NCI-H82 treated with DMSO at 0.1 percent for 48 hours (cell line): ENCODE measurements at regions not wholly inside any gene's neighbourhood (a gene's known extent, or its start where the extent isn't known, plus 50 kb on each side); places are given as distances from the start of the nearest gene placed in this dataset.

Experiments used
- DNase-seq: peaks from one replicate; lab custom pipeline; 2025; ENCODE audit not compliant: unreplicated experiment; lab: John Stamatoyannopoulos, UW

GRCh38 chr3:150172356-150172755 lies 201.7 kb upstream of the PFN2 start:
- DNase-seq: no peak

DNA sequence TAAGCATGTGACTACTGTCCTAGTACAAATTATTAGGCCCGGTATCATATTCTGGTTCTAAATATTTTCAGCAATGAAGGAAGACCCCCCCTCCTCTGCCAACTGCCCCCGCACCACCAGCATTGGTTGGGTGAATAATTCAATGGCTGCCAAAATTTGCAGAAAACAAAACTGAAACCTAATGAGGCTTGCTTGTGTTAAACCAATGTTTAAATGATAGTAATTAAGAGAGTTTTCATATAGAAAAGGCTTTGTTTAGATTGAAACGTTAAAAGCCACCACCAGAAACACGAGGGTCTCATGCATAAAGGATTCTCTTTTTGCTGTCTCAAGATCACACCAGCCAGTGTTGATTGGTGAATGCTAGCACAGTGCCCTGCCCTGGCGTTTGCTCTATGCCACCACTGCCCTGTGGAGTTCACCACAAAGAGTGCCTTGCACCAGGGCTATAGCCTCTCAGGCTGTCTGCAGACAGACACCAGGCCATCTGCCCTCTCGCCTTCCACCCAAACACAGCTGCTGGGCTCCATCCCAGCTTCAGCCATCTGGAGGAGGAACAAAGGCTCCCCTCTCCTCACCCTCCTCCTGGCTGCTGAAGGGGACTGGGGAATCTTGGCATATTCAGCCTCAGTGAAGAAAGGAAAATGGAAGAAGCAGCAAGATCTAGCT lies 200.3 kb upstream of the PFN2 start:
- DNase-seq: peak; percentile 82

DNA sequence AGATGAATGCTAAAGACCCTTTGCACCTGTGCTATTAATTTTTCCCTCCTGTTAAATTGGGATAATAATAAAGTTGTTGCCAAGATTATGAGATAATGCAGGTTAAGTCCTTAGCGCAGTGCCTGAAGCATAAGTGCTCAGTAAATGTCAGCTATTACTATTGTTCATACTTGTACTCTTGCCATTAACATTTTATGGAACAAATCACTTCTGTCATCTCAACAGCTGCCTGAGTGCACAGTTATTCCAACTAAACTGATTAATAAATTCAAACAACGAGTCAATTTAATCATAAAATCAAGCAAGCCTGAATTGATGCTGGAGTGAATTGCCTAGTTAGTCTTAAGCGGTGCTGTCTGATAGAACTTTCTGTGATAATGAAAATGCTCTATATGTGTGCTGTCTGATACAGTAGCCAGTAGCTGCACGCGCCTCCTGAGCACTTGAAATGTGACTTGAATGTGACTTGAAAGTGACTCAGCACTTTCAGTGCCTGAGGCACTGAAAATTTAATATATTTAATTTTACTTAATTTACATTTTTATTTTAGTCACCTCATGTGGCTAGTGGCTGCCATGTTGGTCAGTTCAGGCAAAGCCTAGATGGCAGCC lies 198.7 kb upstream of the PFN2 start:
- DNase-seq: no peak

DNA sequence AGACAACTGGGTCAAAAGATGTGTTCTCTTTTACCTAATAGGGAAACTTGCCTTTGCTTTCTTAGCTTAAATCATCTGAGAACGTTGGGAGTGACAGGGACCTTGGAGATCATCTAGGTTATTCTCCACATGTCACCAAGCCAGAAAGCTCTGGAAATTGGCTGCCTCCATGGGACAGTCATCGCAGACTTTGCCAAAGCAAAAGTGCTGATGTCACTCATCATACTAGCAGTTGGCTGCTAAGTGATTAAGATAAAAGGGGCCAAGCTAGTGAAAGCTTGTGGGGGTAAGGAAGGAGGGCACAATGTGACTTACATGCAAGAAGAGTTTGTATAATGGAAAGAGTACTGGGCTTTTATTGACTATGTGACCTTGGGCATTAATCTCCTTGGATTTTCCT lies 198.0 kb upstream of the PFN2 start:
- DNase-seq: no peak

DNA sequence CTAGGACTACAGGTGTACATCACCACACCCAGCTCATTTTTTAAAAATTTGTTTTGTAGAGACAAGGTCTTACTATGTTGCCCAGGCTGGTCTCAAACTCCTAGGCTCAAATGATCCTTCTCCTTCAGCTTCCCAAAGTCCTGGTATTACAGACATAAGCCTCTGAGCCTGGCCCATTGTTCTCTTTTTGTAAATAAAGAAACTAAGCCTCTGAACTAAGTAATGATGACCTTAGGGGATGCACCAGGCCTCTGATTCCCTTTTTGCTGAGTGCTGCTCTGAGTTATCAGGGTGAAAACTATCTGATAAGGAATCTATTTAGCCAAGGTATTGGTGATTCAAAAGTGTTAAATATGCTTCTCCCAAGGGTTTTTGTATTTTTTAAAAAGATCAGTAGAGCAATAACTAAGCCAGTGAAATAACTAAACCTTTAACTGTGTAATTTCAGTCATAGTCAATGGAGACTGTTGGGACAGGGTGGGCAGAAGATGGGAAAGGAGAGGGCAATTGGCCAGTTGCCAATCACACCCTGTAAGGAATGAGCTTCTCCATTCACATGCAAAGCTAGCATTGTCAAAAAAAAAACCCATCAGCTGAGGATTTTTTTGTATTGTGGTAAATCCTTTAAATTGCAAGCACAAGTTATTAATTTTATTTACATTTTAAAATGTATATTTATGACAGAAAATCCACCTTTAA lies 194.8 kb upstream of the PFN2 start:
- no peak for DNase-seq

- DNase-seq: no peak
These were observed 190.3 kb upstream of the PFN2 start for GRCh38 chr3:150161011-150161410.

DNA sequence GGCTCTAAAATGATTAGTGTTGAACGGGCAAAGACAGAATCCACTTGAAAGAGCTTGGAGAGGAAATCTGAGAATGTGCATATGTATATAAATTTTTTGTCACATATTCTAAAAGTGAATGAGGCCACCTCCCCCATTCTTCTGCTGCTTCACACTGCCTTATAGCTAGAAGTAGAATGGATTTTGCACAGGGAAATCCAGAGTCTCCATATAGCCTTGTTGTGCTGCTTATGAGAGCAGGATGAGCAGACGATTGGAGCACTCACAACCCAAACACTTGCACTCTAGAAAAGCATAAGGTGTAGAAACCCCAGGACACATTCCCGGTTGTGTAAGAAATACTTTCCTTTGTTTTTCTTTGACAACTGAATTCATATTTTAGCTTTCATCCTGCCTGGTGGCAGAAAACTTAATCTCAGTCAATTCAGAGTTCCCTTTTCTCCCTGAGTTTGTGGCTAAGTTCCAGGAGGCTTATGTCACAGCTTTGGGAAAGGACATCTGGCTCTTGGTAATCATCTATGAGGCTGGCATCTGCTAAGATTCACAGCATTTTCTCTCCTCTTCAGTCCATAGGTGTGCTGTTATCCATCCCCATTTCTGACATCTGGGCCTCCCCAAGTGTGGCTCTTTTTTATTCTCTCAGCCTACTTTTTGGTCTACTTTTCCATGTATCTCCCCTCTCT lies 188.4 kb upstream of the PFN2 start:
- DNase-seq: peak; percentile 65

DNA sequence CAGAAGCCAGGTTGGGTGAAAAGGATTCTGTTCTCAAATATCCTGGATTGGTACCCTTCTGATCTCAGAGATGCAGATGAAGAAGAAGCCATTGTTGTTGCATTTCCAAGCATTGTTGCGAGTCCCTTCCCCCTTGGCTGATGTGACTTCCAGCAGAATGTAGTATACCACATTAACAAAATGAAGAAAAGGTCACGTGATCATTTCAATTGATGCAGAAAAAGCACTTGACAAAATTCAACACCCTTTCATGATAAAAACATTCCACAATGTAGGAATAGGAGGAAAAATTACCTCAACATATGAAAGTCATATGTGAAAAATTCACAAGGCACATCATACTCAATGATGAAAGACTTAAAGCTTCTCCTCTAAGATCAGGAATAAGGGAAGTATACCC lies 181.9 kb upstream of the PFN2 start:
- no peak for DNase-seq

GRCh38 chr3:150150633-150151032 lies 179.9 kb upstream of the PFN2 start:
- no peak for DNase-seq

GRCh38 chr3:150149651-150150051 lies 179.0 kb upstream of the PFN2 start:
- no peak for DNase-seq

GRCh38 chr3:150148227-150148626 lies 177.5 kb upstream of the PFN2 start:
- no peak for DNase-seq

- DNase-seq: no peak
These were observed 177.1 kb upstream of the PFN2 start for GRCh38 chr3:150147776-150148175.

GRCh38 chr3:150146991-150147761 lies 176.5 kb upstream of the PFN2 start:
- no peak for DNase-seq

GRCh38 chr3:150145659-150146058 lies 175.0 kb upstream of the PFN2 start:
- DNase-seq: no peak

DNA sequence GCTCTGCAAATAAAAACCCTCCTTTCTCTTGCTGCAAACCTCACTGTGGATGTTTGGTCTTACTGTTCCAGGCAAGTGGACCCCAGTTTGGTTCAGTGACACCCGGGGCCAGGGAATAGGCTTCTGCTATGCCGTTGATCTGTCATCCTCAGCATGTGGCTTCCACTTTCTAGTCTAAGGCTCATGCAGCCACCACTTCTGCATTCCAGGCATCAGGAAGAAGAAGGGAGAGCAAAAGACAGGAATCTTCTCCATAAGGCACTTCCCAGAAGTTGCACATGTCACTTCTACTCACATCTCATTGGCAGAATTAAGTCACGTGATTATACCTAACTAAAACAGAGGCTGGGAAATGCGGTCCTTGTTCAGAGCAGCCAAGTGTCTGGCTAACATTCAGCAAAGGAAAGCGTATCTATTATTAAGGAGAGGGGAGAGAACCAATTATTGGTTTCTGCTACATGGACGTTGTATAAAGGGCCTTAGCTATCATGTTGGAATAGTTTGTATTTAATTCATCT lies 173.6 kb upstream of the PFN2 start:
- DNase-seq: no peak

GRCh38 chr3:150142936-150143335 lies 172.2 kb upstream of the PFN2 start:
- no peak for DNase-seq

DNA sequence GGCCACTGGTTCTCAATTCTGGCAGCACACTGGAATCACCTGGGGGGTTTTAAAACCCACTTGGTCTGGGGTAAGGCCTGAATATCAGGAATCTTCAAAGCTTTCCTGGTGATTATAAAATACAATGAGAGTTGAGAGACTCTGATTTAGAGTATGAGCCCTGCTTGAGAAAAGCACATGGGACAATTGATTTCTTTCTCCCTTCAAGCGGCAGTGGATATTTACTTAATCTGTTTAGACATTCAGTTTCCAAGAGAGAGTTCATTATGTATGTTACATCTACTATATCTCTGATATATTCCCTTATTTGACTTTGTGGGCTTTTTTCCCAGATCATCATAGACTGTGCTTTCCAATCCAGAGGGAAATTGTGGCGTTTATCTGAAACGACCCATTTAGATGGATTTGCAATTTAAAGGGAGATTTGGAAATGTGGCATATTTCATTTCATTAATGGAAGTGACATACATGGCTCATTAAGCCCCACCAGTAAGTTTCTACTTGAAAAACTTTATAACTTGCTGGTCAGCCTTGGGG lies 171.2 kb upstream of the PFN2 start:
- DNase-seq: no peak

GRCh38 chr3:150140614-150141321 lies 170.1 kb upstream of the PFN2 start:
- no peak for DNase-seq

DNA sequence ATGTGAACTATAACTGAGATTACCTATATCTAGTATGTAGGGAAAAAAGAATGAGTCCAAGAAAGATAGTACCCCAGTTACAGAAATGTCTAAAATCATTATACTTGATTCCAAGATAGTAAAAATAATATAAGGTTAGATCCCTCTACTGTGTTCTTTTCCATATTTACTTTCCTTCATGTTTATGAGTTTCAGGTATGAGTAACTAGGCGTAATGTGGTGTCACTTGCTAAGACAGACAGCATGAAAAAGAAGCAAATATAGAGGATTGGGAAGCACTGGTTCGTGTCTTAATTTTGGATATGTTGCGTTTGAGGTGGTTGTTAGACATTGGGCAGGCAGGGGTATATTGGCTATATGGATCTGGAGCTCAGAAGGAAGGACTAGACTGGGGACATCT lies 168.1 kb upstream of the PFN2 start:
- no peak for DNase-seq

- no peak for DNase-seq
These were observed 165.5 kb upstream of the PFN2 start for GRCh38 chr3:150136242-150136641.
